HG03342 (cell line): ENCODE measurements at regions not wholly inside any gene's neighbourhood (a gene's known extent, or its start where the extent isn't known, plus 50 kb on each side); places are given as distances from the start of the nearest gene placed in this dataset.

ENCODE experiments used
- ATAC-seq: cut with Tn5 transposase; IDR thresholded peaks from one replicate; pipeline ENCODE4 v1.9.1; 2021; ENCODE audit warnings: mild to moderate bottlenecking, moderate library complexity; ENCODE audit not compliant: unreplicated experiment

GRCh38 chr15:47473832-47474231, 243.5 kb upstream of the SEMA6D start:
- no peak for ATAC-seq

GRCh38 chr15:47475336-47475735, 242.0 kb upstream of the SEMA6D start:
- no peak for ATAC-seq

GRCh38 chr15:47477341-47477740, 240.0 kb upstream of the SEMA6D start:
- no peak for ATAC-seq

GRCh38 chr15:47484059-47484458, 233.2 kb upstream of the SEMA6D start:
- ATAC-seq = no peak

GRCh38 chr15:47484997-47485396, 232.3 kb upstream of the SEMA6D start:
- ATAC-seq = no peak

- no peak for ATAC-seq
Measured at GRCh38 chr15:47485419-47485818, 231.9 kb upstream of the SEMA6D start.

GRCh38 chr15:47486040-47486439, 231.3 kb upstream of the SEMA6D start:
- ATAC-seq = no peak

- no peak for ATAC-seq
Measured at GRCh38 chr15:47492195-47492594, 225.1 kb upstream of the SEMA6D start.

GRCh38 chr15:47493357-47494247, 223.7 kb upstream of the SEMA6D start:
- no peak for ATAC-seq

GRCh38 chr15:47496343-47497185, 220.7 kb upstream of the SEMA6D start:
- ATAC-seq = no peak

GRCh38 chr15:47500842-47501241, 216.5 kb upstream of the SEMA6D start:
- ATAC-seq = no peak

GRCh38 chr15:47502041-47502440, 215.3 kb upstream of the SEMA6D start:
- no peak for ATAC-seq

- no peak for ATAC-seq
Measured at GRCh38 chr15:47503876-47504275, 213.4 kb upstream of the SEMA6D start.

GRCh38 chr15:47504624-47505256, 212.6 kb upstream of the SEMA6D start:
- no peak for ATAC-seq

GRCh38 chr15:47505712-47506328, 211.5 kb upstream of the SEMA6D start:
- ATAC-seq = no peak

GRCh38 chr15:47506329-47507100, 210.8 kb upstream of the SEMA6D start:
- ATAC-seq = no peak

GRCh38 chr15:47507221-47507985, 209.9 kb upstream of the SEMA6D start:
- no peak for ATAC-seq

- ATAC-seq = no peak
Measured at GRCh38 chr15:47511261-47511660, 206.0 kb upstream of the SEMA6D start.

- ATAC-seq = no peak
Measured at GRCh38 chr15:47513471-47513870, 203.8 kb upstream of the SEMA6D start.
